ENCODE measurements at regions not wholly inside any gene's neighbourhood (a gene's known extent, or its start where the extent isn't known, plus 50 kb on each side); places are given as distances from the start of the nearest gene placed in this dataset.

DNA sequence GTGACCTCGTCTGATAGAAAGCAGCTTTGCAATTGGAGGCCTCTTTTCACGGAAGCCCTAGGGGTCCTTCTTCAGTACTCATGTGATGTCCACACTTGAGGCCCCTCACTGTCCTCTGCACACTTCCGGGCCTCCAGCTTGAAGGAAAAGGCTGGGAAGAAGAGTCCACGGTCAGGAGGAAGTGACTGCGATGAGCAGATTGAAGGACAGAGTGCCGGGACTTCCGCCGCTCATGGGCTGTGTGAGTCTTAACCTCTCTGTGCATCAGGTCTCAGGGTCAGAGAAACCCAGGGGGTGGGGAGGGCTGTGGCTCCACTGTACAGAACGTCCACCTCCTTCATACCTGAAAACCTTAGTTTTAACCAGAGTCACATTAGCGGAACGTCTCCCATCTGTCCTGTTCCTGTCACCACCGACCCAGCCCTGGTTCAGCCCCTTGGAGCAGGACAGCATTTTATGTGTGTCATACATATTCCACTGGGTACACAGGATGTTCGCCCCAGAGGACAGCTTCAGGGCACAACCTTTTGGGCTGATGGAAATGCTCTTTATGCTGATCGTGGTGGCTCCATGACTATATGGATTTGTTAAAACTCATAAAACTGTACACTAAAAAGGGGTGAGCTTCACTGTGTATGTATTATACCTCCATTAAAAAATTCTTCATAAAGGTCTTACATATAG, 51.0 kb upstream of the SORCS2 start:
- ChIA-PET CTCF (no interaction called here), POLR2A (ENCODE audit: unreplicated experiment) (no interaction called here)
- H4K20me1 ChIP-seq (ENCODE audit: insufficient read depth), result no peaks in the 10 kb centered on the region
- no peak for DNase-seq
- no peaks in the 10 kb centered on the region for H3K9me2 ChIP-seq (ENCODE audit: insufficient read depth)
- no peak for TF ChIP-seq CTCF (conservative IDR thresholded peaks at IDR 0.05)
- no peak for TF ChIP-seq EZH2 (IDR thresholded peaks at IDR 0.05; ENCODE audit: low read depth)
- no peaks in the 10 kb centered on the region for H3K4me1 ChIP-seq (replicated peaks; ENCODE audit: insufficient read depth)
- no peak overlapping the region for H3K4me3 ChIP-seq
- no peaks in the 10 kb centered on the region for H3K36me3 ChIP-seq (ENCODE audit: low read depth)
- H3K4me2 ChIP-seq, result no peak overlapping the region
- intact Hi-C loops (cut with micrococcal nuclease; ENCODE audit: unreplicated experiment), result no loop called here
- H3K27me3 ChIP-seq (ENCODE audit: insufficient read depth, low read depth), result no peaks in the 10 kb centered on the region
- no peaks in the 10 kb centered on the region for H3K9me3 ChIP-seq (ENCODE audit: insufficient read depth, low read depth)
- no peak overlapping the region for H3K27ac ChIP-seq
- no peaks in the 10 kb centered on the region for H3F3A ChIP-seq (ENCODE audit: insufficient read depth, low read depth)
- BruUV-seq (replicated peaks), result no TSS peak
- H3K79me2 ChIP-seq (ENCODE audit: low read depth), result no peaks in the 10 kb centered on the region
- H2AFZ ChIP-seq, result no peak overlapping the region

DNA sequence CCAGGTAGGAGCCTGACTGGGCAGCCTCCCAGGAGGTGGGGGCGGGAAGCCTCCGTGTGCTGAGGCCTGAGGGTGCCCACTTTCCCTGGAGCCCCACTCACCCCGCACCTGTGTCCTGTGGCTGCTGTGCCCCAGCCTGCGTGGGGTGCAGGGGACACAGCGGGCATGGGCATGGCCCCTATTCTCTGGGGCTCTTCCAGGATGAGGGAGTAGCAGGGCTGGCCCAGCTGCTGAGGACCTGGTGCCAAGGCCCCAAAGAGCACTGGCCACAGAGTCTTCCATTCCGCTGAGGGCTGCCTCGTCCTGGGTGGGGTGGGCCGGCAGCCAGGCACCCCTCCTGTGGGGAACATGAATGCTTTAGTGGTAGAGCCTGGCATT, 51.7 kb upstream of the SORCS2 start:
- Histone ChIP-seq H4K20me1 (ENCODE audit: insufficient read depth) (no peaks in the 10 kb centered on the region), H3K9me3 (ENCODE audit: insufficient read depth, low read depth) (no peaks in the 10 kb centered on the region), H2AFZ (no peak overlapping the region), H3K4me3 (no peak overlapping the region), H3K9me2 (ENCODE audit: insufficient read depth) (no peaks in the 10 kb centered on the region), H3K27ac (no peak overlapping the region), H3K36me3 (ENCODE audit: low read depth) (no peaks in the 10 kb centered on the region), H3F3A (ENCODE audit: insufficient read depth, low read depth) (no peaks in the 10 kb centered on the region), H3K79me2 (ENCODE audit: low read depth) (no peaks in the 10 kb centered on the region), H3K4me1 (replicated peaks; ENCODE audit: insufficient read depth) (no peaks in the 10 kb centered on the region), H3K27me3 (ENCODE audit: insufficient read depth, low read depth) (no peaks in the 10 kb centered on the region; the same call in 1 of the 2 replicates), H3K4me2 (no peak overlapping the region)
- intact Hi-C loops (cut with micrococcal nuclease; ENCODE audit: unreplicated experiment), result no loop called here
- no TSS peak for BruUV-seq (replicated peaks)
- ChIA-PET CTCF (no interaction called here), POLR2A (ENCODE audit: unreplicated experiment) (no interaction called here)
- TF ChIP-seq EZH2 (IDR thresholded peaks at IDR 0.05; ENCODE audit: low read depth), result no peak
- TF ChIP-seq CTCF (conservative IDR thresholded peaks at IDR 0.05), result no peak
- DNase-seq, result no peak

- no peak for TF ChIP-seq CTCF (conservative IDR thresholded peaks at IDR 0.05)
- TF ChIP-seq EZH2 (IDR thresholded peaks at IDR 0.05; ENCODE audit: low read depth), result no peak
- intact Hi-C loops (cut with micrococcal nuclease; ENCODE audit: unreplicated experiment), result no loop called here
- Histone ChIP-seq H2AFZ (no peak overlapping the region), H3K79me2 (ENCODE audit: low read depth) (no peaks in the 10 kb centered on the region), H3K9me2 (ENCODE audit: insufficient read depth) (no peaks in the 10 kb centered on the region), H3K4me1 (replicated peaks; ENCODE audit: insufficient read depth) (no peaks in the 10 kb centered on the region), H3K9me3 (ENCODE audit: insufficient read depth, low read depth) (no peaks in the 10 kb centered on the region), H3F3A (ENCODE audit: insufficient read depth, low read depth) (no peaks in the 10 kb centered on the region), H3K27ac (no peak overlapping the region), H3K4me2 (no peak overlapping the region), H3K36me3 (ENCODE audit: low read depth) (no peaks in the 10 kb centered on the region), H4K20me1 (ENCODE audit: insufficient read depth) (no peaks in the 10 kb centered on the region), H3K27me3 (ENCODE audit: insufficient read depth, low read depth) (no peaks in the 10 kb centered on the region; the same call in 1 of the 2 replicates), H3K4me3 (no peak overlapping the region)
- no TSS peak for BruUV-seq (replicated peaks)
- ChIA-PET CTCF (no interaction called here), POLR2A (ENCODE audit: unreplicated experiment) (no interaction called here)
- DNase-seq, result no peak
These were observed 52.2 kb upstream of the SORCS2 start for GRCh38 chr4:7140062-7140691.

Measured in PC-9 (cell line).